HEK293T (cell line): ENCODE measurements at regions not wholly inside any gene's neighbourhood (a gene's known extent, or its start where the extent isn't known, plus 50 kb on each side); places are given as distances from the start of the nearest gene placed in this dataset.

Experiments
- CTCF ChIA-PET: fragments of 350-600 bp; formaldehyde crosslinking; extraction: SDS; loops from one replicate; lab custom pipeline; 2021; ENCODE audit warnings: antibody characterized with exemption, inconsistent platforms; lab: Yijun Ruan, JAX
- POLR2A ChIA-PET: fragments of 350-600 bp; formaldehyde crosslinking; extraction: SDS; loops from one replicate; lab custom pipeline; 2020; ENCODE audit warnings: antibody characterized with exemption, inconsistent platforms; lab: Yijun Ruan, JAX
- DNase-seq: peaks from one replicate; pipeline ENCODE4 v3.0.0; 2012; ENCODE audit warnings: mixed read lengths; ENCODE audit errors: extremely low spot score
- ARNT ChIP-seq: fragments of 450-650 bp; IDR thresholded peaks from 2 replicates; pipeline ENCODE4 v1.6.1; 2017; ENCODE audit warnings: mild to moderate bottlenecking
- BHLHE40 ChIP-seq: fragments of 450-650 bp; IDR thresholded peaks from 2 replicates; pipeline ENCODE4 v1.6.1; 2016; ENCODE audit warnings: mild to moderate bottlenecking, moderate library complexity, borderline replicate concordance
- CTBP1 ChIP-seq: fragments of 450-650 bp; IDR thresholded peaks from 2 replicates; pipeline ENCODE4 v1.6.1; 2016; ENCODE audit warnings: borderline replicate concordance
- ELF4 ChIP-seq: fragments of 450-650 bp; IDR thresholded peaks from 2 replicates; pipeline ENCODE4 v1.6.1; 2017; ENCODE audit warnings: antibody characterized with exemption
- FOXA1 ChIP-seq: fragments of 450-650 bp; IDR thresholded peaks from 2 replicates; pipeline ENCODE4 v1.6.1; 2016; ENCODE audit warnings: mild to moderate bottlenecking
- FOXK2 ChIP-seq: fragments of 450-650 bp; IDR thresholded peaks from 2 replicates; pipeline ENCODE4 v1.6.1; 2016; ENCODE audit warnings: mild to moderate bottlenecking
- FOXM1 ChIP-seq: fragments of 450-650 bp; IDR thresholded peaks from 2 replicates; pipeline ENCODE4 v1.6.1; 2017; ENCODE audit warnings: mild to moderate bottlenecking, borderline replicate concordance
- HDGF ChIP-seq: fragments of 450-650 bp; IDR thresholded peaks from 2 replicates; pipeline ENCODE4 v1.6.1; 2017; ENCODE audit warnings: antibody characterized with exemption, borderline replicate concordance
- L3MBTL2 ChIP-seq: fragments of 450-650 bp; conservative IDR thresholded peaks from 2 replicates; pipeline ENCODE4 v1.6.1; 2016; ENCODE audit warnings: mild to moderate bottlenecking
- LEF1 ChIP-seq: fragments of 450-650 bp; IDR thresholded peaks from 2 replicates; pipeline ENCODE4 v1.6.1; 2017; ENCODE audit warnings: mild to moderate bottlenecking, borderline replicate concordance
- NFRKB ChIP-seq: fragments of 450-650 bp; IDR thresholded peaks from 2 replicates; pipeline ENCODE4 v1.6.1; 2016; ENCODE audit warnings: mild to moderate bottlenecking, moderate library complexity
- PKNOX1 ChIP-seq: fragments of 450-650 bp; IDR thresholded peaks from 2 replicates; pipeline ENCODE4 v1.6.1; 2016
- SP1 ChIP-seq: fragments of 450-650 bp; IDR thresholded peaks from 2 replicates; pipeline ENCODE4 v1.6.1; 2017
- SUZ12 ChIP-seq: fragments of 450-650 bp; IDR thresholded peaks from 2 replicates; pipeline ENCODE4 v1.6.1; 2016; ENCODE audit warnings: mild to moderate bottlenecking
- TARDBP ChIP-seq: fragments of 450-650 bp; IDR thresholded peaks from 2 replicates; pipeline ENCODE4 v1.6.1; 2016
- ZNF384 ChIP-seq: fragments of 450-650 bp; IDR thresholded peaks from 2 replicates; pipeline ENCODE4 v1.6.1; 2016

- ChIA-PET POLR2A (no interaction called here), CTCF (interaction anchor here (0.7 kb wide), 1 partner anchor 11 kb away, joined by 4 read pairs; no protein-coding TSS in a partner anchor)
- TF ChIP-seq TARDBP (no peak), FOXM1 (no peak), PKNOX1 (no peak), NFRKB (no peak), SP1 (no peak), BHLHE40 (no peak), FOXK2 (no peak), SUZ12 (no peak), LEF1 (no peak), CTBP1 (no peak), HDGF (no peak), ARNT (no peak), ZNF384 (no peak), ELF4 (no peak), FOXA1 (no peak)
- no peak for DNase-seq
Measured at GRCh38 chr1:199124351-199124750, 485.5 kb downstream of the PTPRC start.

GRCh38 chr1:199129247-199129646 is 490.4 kb downstream of the PTPRC start:
- no peak for TF ChIP-seq ZNF384
- TF ChIP-seq SP1 = no peak
- no peak for TF ChIP-seq HDGF
- TF ChIP-seq TARDBP = no peak
- TF ChIP-seq FOXK2 = no peak
- no peak for TF ChIP-seq L3MBTL2
- no peak for TF ChIP-seq SUZ12
- TF ChIP-seq BHLHE40 = no peak
- TF ChIP-seq FOXA1 = no peak
- no peak for TF ChIP-seq NFRKB
- TF ChIP-seq CTBP1 = no peak
- TF ChIP-seq FOXM1 = no peak
- TF ChIP-seq PKNOX1 = no peak
- TF ChIP-seq ELF4 = no peak

GRCh38 chr1:199132006-199132405 is 493.2 kb downstream of the PTPRC start:
- ChIA-PET CTCF (no interaction called here), POLR2A (no interaction called here)
- DNase-seq = no peak

More at GRCh38 chr1:199129247-199129646, 490.4 kb downstream of the PTPRC start:
- ChIA-PET CTCF (no interaction called here), POLR2A (no interaction called here)
- no peak for DNase-seq

GRCh38 chr1:199135901-199136300 is 497.1 kb downstream of the PTPRC start:
- ChIA-PET CTCF (no interaction called here), POLR2A (no interaction called here)
- no peak for TF ChIP-seq ARNT
- no peak for TF ChIP-seq SP1
- no peak for TF ChIP-seq HDGF
- TF ChIP-seq ELF4 = no peak
- no peak for TF ChIP-seq NFRKB
- no peak for TF ChIP-seq BHLHE40
- TF ChIP-seq ZNF384 = no peak
- no peak for TF ChIP-seq PKNOX1
- no peak for TF ChIP-seq LEF1
- no peak for DNase-seq

More at GRCh38 chr1:199132006-199132405, 493.2 kb downstream of the PTPRC start:
- TF ChIP-seq FOXM1 (no peak), TARDBP (no peak), ZNF384 (no peak), PKNOX1 (no peak), ARNT (no peak), BHLHE40 (no peak), LEF1 (no peak), SUZ12 (no peak), SP1 (no peak), CTBP1 (no peak), HDGF (no peak), ELF4 (no peak), NFRKB (no peak), FOXA1 (no peak), L3MBTL2 (no peak), FOXK2 (no peak)

- POLR2A ChIA-PET = no interaction called here
- CTCF ChIA-PET = no interaction called here
- no peak for TF ChIP-seq PKNOX1
- no peak for TF ChIP-seq FOXA1
- no peak for TF ChIP-seq L3MBTL2
- TF ChIP-seq ZNF384 = no peak
- TF ChIP-seq TARDBP = no peak
- TF ChIP-seq NFRKB = no peak
- no peak for TF ChIP-seq LEF1
- no peak for TF ChIP-seq BHLHE40
- no peak for TF ChIP-seq FOXM1
- no peak for TF ChIP-seq CTBP1
- no peak for TF ChIP-seq ARNT
- no peak for TF ChIP-seq FOXK2
- no peak for TF ChIP-seq HDGF
- TF ChIP-seq SUZ12 = no peak
- no peak for TF ChIP-seq SP1
- no peak for TF ChIP-seq ELF4
- DNase-seq = no peak
Measured at GRCh38 chr1:199138061-199138460, 499.2 kb downstream of the PTPRC start.
